ENCODE measurements at regions not wholly inside any gene's neighbourhood (a gene's known extent, or its start where the extent isn't known, plus 50 kb on each side); places are given as distances from the start of the nearest gene placed in this dataset.
"Not testable (repeated sequence)": the region's sequence is repeated elsewhere in the genome, so short reads cannot be mapped to it uniquely, and the experiment has no call there.

- TF ChIP-seq CTCF (IDR thresholded peaks at IDR 0.05; ENCODE audit: low read length); EZH2 (IDR thresholded peaks at IDR 0.05; ENCODE audit: borderline replicate concordance, low read length): not testable (repeated sequence)
These were observed 74.3 kb upstream of the SOX13 start for GRCh38 chr1:203998571-203998970.

All from OCI-LY1 (cell line).